Stimulated activated CD4-positive, alpha-beta T cell treated with anti-CD3 and anti-CD28 coated beads, Interleukin-1b, Interleukin-23, amount 100 ng/mL, for 24 hours (primary cell): ENCODE measurements at regions not wholly inside any gene's neighbourhood (a gene's known extent, or its start where the extent isn't known, plus 50 kb on each side); places are given as distances from the start of the nearest gene placed in this dataset.
"Not testable (repeated sequence)": the region's sequence is repeated elsewhere in the genome, so short reads cannot be mapped to it uniquely, and the experiment has no call there.

Source experiments
- DNase-seq, 4 experiments: peaks; one replicate each; pipeline ENCODE4 v3.0.0-alpha.2; 2020; ENCODE audit warnings: low read depth in 4 of 4, low spot score in 1 of 4

DNA sequence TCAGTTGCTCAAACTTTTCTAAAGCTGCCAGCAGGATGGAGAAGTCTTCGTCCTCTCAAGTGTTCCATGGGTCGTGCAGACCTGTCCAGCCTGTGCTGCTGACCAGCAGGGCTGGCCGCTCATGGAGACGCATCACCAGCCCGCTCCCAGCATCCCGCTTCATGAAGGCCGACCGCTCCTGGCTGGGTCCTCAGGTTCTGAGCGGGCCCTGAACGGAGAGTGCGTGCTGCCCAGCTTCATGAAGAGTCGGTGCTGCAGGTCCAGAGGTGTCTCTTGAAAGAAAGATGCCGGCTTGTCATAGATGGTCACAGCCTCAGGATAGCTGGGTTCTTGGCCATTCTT lies 75.8 kb upstream of the KCNAB1 start:
- no peak for DNase-seq

GRCh38 chr3:156048483-156048882 lies 71.9 kb upstream of the KCNAB1 start:
- DNase-seq: not testable (repeated sequence)

GRCh38 chr3:156050918-156051317 lies 69.5 kb upstream of the KCNAB1 start:
- no peak for DNase-seq

GRCh38 chr3:156051651-156052050 lies 68.7 kb upstream of the KCNAB1 start:
- DNase-seq: no peak

DNA sequence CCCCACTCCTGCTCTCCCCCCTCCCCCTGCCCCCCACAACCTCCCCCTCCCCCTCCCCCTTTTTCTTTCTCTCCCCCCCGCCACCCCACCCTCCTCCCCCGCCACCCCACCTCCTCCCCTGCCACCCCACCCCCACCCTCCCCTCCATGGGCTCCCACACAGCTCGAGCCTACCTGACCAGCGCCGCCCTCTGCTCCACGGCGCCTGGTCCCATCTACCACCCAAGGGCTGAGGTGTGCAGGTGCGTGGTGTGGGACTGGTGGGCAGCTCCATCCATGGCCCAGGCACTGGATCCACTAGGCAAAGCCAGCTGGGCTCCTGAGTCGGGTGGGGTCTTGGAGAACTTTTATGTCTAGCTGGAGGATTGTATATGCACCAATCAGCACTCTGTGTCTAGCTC lies 68.3 kb upstream of the KCNAB1 start:
- DNase-seq: no peak

DNA sequence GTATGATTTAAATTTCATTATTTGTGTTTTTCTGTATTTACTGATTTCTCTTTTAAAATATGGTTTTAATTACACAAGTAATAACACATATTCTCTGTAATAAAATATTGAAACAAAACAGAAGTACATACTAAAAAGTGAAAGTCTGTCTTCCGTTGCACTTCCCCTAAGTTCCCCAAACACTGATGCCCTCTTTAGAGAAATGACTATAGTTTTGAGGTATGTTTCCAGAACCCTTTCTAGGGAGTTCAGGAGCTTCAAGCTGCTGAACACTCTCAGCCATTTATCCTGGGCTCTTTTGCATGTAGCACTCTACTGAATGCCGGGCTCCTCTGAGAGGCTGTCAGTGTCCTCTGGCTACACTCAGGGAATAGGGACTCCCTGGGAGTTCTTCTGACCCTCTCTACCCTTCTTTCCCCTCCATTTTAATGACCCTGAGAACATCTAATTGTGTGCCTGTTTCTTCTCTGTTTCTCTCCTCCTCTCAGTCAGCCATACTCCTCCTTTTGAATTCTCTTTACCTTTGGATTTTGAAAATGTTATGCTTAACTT lies 60.4 kb upstream of the KCNAB1 start:
- DNase-seq: no peak

GRCh38 chr3:156068151-156068550 lies 52.2 kb upstream of the KCNAB1 start:
- DNase-seq: not testable (repeated sequence)

- DNase-seq: no peak
Observed at GRCh38 chr3:156070028-156070427, 50.4 kb upstream of the KCNAB1 start.
